Activated gamma-delta T cell treated with anti-CD3 and anti-CD28 coated beads, Interleukin-2, amount 50 U/mL, for 16 hours (primary cell): ENCODE measurements at regions not wholly inside any gene's neighbourhood (a gene's known extent, or its start where the extent isn't known, plus 50 kb on each side); places are given as distances from the start of the nearest gene placed in this dataset.

ENCODE experiments used
- DNase-seq: peaks from one replicate; pipeline ENCODE4 v3.0.0-alpha.2; 2020; ENCODE audit warnings: low read depth

DNA sequence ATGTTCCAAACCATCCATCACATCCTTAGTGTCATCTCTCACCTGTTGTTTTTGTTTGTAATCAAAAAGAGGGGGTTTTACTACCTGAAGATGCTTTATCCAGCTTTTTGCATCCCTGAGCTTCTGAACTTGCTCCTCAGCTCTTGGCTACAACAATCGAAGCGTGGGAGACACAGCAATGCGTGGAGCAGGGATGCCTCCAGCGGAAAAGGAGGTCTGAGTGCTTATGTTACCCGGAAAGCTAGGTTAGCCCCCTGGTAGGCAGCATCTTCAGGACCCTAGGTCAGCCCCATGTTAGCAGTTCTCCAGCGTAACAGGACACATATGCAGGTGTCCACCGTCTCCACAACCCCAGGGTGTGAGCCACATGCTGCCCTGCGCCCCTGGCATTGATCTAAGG is 141.5 kb downstream of the RRAGC start:
- DNase-seq, result no peak

DNA sequence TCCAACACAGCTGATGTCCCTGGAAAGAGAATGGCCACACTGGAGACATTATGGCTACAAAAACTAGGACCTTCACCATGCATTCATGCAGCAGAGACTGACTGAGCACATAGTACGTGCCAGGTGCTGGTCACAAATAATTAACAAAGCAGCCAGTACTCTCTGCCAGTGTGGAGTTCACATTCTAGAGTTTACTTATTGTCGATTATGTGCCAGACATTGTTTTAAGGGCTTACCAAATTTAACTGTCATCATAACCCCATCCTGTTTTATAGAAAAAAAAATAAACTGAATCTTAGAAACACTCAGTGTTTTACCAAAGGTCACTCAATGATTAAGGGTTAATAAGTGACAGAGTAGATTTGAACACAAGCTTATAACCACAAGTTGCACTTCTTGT is 143.3 kb downstream of the RRAGC start:
- DNase-seq, result no peak

DNA sequence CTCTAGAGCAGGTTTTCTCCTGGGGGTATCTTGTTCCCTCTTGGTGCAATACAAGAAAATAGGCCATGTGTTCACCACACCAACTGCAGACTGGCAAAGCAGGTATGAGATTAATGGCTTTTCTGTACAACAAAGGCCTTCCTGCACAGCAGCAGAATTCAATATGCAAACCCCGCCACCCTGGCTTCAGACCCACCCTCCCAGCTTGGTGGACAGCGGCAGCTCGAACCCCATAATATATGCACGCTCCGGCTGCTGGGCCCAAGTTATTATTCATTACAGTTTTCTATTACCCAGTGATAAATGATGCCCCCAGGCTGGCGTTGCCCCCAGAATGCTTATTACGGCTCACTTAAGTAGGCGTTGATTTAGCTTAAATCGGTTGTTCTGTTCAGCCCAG is 144.2 kb downstream of the RRAGC start:
- DNase-seq, result no peak

DNA sequence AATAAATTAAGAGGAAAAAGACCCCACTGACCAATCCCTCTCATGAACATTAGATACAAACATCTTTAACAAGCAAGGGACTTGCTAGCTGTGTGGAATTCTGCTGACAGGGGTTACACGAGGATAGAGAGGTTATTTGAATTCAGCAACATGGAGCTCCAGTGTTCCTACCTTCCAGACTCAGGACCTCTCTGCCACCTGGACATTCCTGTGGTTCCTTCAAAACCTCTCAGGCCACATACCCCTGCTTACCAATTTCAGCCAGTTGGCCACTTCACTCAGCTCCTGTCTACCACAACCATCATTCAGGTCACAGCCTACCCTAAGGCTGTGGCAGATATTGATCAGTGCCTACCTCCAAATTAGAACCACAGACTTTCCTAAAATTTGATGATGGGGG is 147.5 kb downstream of the RRAGC start:
- no peak for DNase-seq

DNA sequence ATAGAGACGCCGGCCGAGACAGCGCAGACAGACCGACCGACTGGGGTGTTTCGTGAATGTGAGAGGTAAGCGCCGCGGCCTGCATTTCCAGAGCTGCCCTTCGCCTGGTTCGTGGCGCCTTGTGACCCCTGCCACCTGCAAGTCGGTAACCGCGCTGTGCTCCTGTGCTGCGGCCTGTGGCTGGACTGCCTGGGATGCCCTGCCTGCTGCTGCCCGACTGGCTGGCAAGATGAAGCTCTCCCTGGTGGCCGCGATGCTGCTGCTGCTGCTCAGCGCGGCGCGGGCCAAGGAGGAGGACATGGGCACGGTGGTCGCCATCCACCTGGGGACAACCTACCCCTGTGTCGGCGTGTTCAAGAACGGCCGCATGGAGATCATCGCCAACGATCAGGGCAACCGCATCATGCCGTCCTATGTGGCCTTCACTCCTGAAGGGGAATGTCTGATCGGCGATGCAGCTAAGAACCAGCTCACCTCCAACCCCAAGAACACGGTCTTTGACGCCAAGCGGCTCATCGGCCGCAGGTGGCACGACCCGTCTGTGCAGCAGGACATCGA is 150.8 kb downstream of the RRAGC start:
- DNase-seq, result no peak

DNA sequence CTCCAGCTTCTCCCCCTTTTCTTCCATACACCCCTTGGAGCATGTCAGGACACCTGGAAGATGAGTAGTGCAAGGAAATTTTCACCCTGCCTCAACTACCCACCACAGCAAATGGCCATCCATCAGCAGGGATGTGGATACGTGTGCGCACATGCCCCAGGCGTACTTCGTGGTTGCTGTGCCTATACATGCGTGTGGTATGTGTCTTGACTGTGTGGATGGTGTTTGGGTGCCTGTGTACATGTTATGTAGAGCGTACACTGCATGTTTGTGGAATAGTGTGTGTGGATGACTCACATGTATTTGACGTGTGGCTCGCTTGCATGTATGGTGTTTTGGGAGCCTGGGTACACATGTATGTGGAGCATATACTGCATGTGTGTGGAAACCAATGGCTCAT is 158.5 kb downstream of the RRAGC start:
- DNase-seq, result no peak

DNA sequence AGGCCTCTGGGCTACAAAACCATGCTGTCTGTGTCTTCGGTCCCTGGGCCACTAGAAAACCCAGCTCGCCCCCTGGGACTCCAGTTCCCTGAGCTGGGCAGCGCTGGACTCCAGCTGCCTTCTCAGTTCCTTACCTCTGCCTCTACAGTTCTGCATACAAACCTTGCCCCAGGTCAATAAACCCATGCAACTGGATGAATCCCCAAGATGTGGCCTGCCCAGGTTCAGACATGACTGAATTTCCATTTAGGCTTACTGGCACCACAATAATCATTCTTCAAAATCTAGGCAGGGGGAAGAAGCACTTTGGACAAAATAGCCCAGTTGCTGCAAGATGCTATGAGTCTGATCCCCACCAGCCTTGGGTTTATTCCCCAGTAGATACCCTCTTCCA is 159.5 kb downstream of the RRAGC start:
- DNase-seq, result no peak

DNA sequence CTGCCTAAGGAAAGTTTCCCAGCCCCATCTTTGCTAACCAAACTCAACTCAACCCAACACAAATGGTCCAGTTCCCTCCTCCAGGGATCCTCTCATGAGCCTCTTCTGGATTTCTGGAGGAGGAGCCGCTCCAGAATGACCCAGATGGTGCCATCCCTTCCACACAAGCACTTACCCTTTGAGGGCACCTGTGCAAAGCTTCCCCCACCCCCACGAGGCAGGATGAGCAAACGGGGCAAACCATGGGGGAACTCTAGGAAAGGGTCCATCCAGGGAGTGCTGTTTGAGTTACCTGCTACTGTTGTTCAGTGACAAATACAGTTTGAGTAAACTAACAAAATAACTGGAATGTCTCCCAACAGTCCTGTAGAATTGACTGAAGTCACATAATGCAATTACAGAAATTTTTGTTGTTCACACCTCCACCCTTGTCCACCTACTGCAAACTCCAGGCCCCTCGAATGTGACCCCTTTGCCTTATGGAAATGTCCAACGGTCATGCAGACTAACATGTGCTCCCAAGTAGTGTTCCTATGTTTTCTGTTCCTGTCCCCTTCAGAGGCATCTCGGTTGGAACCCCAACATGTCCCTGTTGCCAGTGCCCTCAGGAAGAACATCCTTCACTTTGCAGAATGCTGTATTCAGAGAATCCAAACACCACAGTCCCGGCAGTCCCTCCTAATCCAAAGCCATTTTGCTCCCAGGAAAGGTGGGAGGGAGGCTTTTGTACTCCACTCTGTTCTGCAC is 160.1 kb downstream of the RRAGC start:
- DNase-seq, result no peak

DNA sequence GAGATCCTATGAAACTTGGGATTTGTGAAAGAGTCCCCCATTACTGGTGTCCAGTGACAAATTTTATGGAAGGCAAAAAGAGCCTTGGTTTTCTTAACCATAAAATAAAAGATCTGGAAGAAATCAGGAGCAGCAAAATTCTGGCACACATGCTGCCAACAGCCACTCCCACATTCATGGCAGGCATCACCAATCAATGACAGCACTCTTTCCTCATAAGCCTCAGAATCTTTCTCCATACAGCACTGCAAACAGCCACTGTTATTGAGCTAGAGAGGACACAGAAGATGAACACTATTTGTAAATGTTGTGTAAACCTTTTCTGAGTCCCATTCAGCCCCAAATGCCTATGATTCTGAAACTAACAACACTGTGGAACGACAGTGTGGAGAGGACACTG is 162.2 kb downstream of the RRAGC start:
- no peak for DNase-seq

DNA sequence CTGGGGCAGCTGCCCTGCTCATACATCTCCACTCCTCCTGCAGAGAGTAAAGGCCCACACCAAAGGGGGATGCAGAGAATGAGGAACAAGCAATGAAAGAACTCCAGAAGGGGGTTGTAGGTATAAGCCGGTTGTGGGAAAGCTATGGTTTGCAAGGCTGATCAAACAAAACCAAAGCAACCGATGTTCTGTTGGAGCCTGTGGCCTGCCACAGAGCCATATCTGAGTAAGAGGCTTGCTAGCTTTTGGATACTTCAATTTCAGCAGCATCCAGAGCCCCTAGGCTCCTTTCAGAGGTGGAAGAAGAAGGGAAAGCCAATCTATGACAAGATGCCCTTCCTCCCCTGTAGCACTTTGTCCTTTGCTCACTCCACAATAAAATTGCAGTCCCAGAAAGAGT is 163.2 kb downstream of the RRAGC start:
- DNase-seq, result no peak

DNA sequence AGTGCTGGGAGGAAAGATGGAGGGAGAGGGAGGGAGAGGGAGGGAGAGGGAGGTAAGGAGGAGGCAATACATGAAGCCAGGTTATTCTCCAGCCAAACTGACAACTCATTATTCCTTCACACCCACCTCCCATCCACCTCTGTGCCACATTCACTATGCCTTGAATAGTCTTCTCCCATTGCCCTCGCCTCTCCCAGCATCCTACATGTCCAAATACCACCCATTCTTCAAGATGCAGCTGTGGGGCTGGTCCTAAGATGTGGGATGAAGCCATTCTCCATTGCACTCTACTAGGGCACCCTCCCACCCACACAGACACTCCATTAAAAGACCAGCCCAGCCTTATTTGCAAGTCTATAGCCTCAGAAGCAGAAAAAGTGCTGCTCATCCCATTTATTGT is 165.8 kb downstream of the RRAGC start:
- DNase-seq, result no peak

DNA sequence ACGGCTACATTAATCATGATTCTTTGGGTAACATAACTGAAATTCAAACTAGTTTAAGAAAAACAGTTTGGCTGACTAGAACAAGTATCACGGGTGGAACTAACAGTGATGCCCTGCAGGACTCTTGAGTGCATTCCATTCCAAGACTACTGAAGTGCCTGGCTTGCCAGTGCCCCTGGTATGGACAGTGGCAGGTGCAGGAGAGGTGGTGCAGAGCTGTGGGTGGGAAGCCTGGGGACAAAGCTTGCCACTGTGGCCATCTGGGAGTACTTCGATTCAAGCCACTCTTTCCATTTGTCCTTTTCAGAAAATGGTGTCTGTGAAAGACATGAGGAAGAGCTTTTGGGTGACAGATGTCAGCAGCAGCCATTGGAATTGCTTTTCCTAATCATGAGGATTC is 166.5 kb downstream of the RRAGC start:
- no peak for DNase-seq

DNA sequence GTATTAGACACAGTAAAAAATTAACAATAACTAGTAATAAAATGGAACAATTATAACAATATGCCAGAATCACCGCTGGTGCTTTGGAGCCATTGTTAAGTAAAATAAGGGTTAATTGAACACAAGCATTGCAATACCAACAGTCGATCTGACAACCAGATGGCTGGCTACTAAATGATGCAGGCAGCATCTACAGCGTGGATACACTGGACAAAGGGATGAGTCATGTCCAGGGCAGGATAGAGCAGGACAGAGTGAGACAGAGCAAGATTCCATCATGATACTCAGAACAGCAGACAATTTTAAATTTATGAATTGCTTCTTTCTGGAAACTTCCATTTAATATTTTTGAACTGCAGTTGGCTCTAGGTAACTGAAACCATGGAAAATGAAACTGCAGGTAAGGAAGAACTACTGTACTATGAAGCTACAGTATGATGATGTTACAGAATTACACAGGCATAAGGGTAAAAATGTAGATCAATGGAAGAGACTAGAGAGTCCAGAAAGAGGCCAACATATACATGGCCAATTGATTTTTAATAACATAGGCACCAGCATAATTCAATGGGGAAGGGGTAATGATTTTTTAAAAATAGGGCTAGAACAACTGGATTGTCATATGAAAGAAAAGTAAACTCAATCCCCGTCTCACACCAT is 168.7 kb downstream of the RRAGC start:
- DNase-seq, result no peak

DNA sequence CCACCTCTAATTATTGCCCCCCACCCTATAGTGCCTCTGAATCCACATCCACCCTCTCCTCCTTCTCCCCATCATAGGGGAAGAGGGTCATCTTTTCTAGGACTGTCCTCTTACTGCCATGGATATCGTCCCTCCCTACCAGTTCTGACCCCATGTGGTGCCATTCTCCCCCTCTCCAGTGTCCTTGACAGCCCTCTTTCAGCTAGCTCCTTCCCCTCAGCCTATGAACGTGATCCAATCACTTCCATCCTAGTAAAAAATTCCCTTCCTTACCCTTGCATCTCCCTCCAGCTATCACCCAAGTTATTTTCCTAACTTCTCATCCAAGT is 172.7 kb downstream of the RRAGC start:
- no peak for DNase-seq

DNA sequence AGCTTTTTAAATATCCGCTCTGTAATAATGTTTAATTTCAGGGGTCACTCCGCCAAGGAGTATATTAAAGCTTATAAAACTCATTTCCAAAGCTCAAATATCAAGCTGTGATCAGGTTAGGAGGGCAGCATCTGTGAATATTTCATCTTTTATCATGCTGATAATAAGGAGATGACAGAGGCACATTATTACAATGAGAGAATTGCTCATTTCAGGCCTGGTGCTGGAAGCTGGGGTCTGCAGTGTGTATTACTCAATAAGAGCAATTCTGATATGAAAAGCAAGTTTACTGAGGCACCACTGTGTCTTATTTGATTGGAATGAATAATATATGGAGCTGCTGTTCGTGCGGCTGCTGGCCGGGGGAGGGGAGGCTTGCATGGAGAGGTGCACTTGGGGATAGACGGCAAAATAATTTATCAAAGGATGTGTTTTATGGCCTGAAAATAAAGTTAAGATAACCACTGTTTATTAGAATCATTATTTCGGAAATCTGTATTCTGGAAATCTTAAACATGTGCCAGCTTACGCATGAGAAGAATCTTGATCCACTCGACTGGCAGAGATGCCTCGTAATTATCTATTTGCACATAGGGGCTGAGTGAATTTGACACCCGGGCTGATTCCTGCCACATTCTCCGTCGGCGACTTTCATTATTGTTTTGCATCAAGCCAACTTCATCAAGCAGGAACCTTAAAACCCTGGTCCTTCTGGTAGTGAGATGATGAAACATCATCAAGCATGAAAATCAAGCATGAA is 173.2 kb downstream of the RRAGC start:
- no peak for DNase-seq

DNA sequence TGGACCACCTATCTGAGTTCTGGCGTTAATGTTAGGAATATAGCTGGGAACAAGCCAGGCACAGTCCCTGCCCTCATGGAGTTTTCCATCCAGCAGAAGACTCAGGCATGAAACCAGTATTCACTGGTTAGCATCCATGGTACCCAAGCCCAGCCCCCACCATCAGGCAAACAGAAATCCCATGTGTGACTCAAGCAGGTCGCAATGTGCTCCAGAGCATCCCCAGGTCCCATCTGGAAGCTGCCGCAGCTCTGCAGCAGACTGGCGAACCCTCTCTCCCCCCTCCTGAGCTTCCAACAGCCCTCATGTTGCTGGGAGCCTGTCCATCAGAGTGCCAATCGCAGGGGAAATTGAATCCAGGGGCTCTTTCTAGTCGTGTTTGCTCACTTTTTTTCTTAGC is 174.2 kb downstream of the RRAGC start:
- no peak for DNase-seq

DNA sequence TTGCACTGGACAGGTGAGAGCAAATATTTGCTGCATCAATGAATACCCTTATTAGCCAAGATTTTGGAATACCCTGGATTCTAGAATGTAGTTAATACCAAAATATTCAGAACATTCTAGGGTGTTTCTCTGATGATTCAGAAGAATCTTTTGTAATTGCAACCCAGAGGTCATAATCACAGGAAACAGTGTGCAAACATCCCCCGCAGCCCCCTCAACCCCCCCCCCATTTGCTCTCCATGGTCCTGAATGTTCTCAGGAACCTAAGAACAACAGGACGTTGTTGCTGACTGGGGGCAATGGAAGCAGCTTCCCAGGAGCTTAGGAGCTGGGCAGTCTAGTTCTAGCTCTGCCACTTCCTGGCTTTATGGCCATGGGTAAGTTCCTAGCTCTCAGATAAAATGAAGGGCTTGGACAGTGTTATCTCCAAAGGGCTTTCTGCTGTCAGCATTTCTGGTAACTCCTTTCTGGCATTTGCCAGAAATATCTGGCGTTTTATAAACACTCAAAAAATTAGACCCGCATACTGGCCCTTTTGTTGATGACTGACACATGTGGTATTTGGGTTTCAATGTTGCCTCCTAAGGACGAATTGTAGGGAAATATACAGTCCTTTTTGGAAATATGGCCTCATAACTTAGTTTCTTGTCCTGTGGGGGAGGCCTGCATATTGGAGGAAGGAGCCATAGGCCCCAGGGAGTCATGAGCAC is 178.6 kb downstream of the RRAGC start:
- no peak for DNase-seq

DNA sequence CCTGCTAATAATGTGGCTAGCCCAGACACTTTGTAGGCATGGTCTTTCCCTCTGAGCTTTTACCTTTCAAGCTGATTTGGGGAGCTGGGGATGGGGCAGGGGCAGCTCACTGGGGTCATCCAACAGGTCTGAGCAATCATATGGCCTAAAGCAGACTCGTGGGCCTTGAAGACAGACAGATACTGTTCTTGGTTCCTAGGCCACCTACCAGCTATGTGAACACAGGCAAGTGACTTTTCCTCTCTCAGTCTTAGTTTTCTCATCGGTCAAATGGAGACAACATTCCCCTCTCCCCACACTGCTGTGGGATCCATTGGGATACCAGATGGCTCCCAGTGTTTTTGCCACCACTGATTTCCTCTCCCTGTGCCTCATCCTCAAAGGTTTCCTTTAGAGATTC is 181.8 kb downstream of the RRAGC start:
- no peak for DNase-seq

DNA sequence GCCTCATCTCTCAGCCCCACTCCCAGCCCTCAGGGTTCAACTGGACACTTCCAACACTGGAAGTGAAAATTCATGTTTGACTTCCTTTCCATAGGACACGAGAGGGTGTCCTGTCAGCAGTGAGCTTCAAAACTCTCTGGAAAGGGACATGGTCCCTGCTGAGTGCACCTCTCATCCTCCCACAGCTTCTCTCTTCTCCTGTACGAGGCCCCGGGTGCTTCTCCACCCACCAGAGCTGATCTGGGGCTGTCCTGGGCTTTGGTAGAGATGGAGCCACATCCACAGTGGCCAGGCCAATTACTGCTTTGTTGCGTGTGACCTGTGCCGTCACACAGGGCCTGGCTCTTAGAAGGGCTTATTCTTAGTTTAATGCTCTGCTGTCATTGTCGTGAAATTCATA is 182.3 kb downstream of the RRAGC start:
- no peak for DNase-seq

DNA sequence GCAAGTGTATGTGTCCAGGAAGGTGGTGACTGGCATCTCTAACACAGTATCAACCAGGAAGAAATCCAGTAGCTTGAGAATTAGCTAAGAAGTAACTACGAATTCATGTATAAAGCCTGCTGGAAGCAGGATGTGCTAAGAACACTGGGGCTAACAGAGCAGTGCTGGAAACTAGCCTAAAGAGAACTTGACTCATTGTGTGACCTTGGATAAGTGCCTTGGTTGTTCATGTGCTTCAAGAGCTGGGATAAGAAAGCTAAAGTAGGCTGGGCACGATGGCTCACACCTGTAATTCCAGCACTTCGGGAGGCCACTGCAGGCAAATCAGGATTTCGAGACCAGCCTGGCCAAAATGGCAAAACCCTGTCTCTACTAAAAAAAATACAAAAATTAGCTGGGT is 186.9 kb downstream of the RRAGC start:
- no peak for DNase-seq

DNA sequence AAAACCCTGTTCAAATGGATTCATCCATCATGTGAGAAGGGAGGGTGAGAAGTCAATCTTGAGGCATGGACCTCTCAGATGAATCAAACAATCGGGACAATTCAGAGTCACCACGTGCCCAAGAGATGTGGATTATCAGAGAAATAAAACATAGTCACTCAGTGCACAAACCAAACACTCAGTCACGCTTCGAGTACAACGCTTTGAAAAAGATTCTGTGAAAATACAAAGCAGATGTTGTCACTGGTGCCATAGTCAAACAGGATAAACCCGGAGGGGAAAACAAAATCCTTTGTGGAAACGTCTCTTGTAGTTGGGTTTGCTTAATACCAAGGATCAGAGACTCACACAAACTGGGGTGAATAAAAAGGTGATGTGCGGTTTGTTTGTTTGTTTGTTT is 188.4 kb downstream of the RRAGC start:
- DNase-seq, result no peak

DNA sequence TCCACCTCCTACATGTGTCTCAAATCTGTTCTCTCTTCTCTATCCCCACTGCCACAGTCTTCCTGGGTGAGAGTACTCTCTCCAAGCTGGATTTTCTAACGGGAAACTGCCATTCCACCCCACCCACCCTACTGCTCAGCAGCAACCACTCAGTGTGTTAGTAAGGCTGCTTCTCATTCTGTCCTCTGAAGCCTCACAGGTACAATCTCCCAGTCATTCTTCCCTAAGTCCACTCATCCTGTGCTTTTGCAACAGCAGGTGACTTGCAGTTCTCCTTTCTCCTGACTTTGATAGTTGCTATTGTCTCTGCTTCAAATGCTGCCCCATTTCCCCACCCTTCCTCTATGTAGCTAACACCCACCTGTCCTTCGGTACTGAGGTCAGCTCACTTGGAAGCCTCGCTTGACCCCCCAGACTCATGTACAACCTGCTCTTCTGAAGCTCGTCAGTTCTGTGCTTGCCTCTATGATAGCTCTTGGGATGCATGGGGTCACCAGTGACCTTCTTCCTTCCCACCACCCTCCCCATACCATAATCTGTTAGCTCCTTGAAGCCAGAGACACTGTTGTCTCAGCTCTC is 188.9 kb downstream of the RRAGC start:
- no peak for DNase-seq
